ENCODE measurements at regions not wholly inside any gene's neighbourhood (a gene's known extent, or its start where the extent isn't known, plus 50 kb on each side); places are given as distances from the start of the nearest gene placed in this dataset.

- no peak for TF ChIP-seq CTCF (IDR thresholded peaks at IDR 0.05; ENCODE audit: poor library complexity)
- no peak for TF ChIP-seq EZH2 (IDR thresholded peaks at IDR 0.05; ENCODE audit: borderline replicate concordance)
- TF ChIP-seq EZH2phosphoT487 (IDR thresholded peaks at IDR 0.05; ENCODE audit: low read depth, severe bottlenecking, unreplicated experiment), result no peak
Observed at GRCh38 chr3:63192248-63192647, 85.9 kb upstream of the SYNPR start.

Measured in hepatocyte (in vitro differentiated cells).